HG02938 (cell line): ENCODE measurements at regions not wholly inside any gene's neighbourhood (a gene's known extent, or its start where the extent isn't known, plus 50 kb on each side); places are given as distances from the start of the nearest gene placed in this dataset.
A peak's percentile ranks its signal among the peaks of the same experiment; 100 is the strongest.

ENCODE experiments used
- ATAC-seq: cut with Tn5 transposase; IDR thresholded peaks from one replicate; pipeline ENCODE4 v1.9.1; 2021; ENCODE audit warnings: mild to moderate bottlenecking, moderate library complexity; ENCODE audit not compliant: unreplicated experiment

- ATAC-seq, result no peak
These were observed 100.0 kb upstream of the STX18 start for GRCh38 chr4:4641661-4642495.

DNA sequence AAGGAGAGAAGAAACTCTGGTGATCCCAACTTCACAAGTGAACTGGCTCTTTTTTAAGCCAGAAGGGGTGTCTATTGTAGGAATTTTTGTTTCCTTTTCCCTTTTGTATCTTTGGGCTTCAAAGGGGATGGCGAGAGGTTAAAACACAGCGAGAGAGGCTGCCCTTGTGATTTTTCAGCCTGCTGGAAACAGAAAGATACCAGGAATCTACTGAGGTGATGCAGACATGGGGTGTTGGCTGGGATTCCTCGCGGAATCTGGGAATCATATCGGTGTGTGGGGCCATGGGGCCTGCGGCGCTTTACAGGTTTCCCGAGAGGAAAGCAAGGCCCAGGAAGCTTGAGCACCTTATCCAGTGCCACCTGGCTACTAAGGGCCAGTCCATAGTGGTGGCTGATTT lies 99.4 kb upstream of the STX18 start:
- no peak for ATAC-seq

- no peak for ATAC-seq
These were observed 98.8 kb upstream of the STX18 start for GRCh38 chr4:4640692-4641091.

DNA sequence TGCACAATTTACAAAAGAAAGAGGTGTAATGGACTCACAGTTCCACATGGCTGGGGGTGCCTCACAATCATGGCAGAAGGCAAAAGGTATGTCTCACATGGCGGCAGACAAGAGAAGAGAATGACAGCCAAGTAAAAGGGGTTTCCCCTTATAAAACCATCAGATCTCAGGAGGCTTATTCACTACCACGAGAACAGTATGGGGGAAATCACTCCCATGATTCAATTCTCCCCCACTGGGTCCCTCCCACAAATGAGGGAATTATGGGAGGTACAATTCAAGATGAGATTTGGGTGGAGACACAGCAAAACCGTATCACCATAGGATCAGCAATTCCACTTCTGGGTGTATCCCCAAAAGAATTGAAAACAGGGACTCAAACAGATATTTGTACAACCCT lies 97.5 kb upstream of the STX18 start:
- no peak for ATAC-seq

- ATAC-seq, result no peak
These were observed 95.9 kb upstream of the STX18 start for GRCh38 chr4:4637710-4638109.

- no peak for ATAC-seq
These were observed 91.6 kb upstream of the STX18 start for GRCh38 chr4:4633431-4633830.

- ATAC-seq, result peak; percentile 99
These were observed 89.3 kb upstream of the STX18 start for GRCh38 chr4:4631150-4631549.

DNA sequence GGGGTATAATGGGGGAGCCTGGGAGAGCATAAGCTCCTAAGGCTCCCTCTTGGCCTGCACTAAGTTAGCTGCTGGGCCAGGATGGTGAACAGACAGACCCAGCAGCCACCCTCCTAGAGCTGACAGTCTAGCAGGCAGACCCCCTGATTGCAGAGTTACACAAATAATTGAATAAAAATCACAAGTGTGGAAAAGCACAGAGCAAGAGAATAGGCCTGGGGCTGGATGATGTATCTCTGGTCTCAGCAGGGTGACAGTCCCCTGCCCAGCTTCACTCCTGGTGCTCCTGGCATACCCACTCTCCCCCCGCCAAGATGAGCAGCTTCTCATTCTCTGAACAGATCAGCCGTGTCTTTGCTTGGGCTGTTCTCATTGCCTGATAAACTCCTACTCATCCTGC lies 86.1 kb upstream of the STX18 start:
- no peak for ATAC-seq

DNA sequence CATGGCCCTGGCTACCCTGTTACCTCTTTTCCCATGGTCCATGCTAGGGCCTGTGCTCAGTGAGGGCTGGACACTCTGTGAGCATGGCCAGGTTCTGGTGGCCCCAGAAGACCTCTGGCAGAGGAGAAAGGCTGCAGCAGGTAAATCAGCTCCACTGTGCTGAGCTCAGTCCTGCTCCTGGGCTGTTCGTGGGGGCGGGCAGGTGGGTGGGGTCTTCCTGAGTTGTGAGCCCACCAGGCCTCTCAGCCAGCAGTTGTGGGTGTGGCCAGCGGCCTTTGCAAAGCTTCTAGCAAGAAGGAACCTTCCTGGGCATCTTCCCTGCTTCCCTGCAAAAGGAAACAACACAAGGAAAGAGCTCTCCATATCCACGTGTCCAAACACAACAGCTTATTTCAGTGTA lies 85.3 kb upstream of the STX18 start:
- no peak for ATAC-seq

DNA sequence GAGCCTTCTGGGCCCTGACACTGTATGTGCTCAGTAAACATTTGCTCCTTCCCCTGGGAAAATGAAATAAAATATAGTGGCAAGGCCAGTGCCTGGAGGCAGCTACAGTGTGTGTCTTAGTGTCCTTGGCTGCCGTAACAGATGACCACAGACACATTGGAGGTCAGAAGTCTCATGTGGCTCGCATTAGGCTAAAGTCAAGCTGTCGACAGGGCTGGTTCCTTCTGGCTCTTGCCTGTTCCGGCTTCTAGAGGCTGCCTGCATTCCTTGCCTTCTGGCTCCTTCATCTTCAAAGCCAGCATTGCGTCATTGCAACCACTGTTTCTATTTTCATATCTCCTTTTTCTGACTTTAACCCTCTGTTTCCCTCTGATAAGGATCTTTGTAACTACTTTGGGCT lies 83.6 kb upstream of the STX18 start:
- no peak for ATAC-seq

- no peak for ATAC-seq
These were observed 82.5 kb upstream of the STX18 start for GRCh38 chr4:4624276-4624897.

- no peak for ATAC-seq
These were observed 78.0 kb upstream of the STX18 start for GRCh38 chr4:4619821-4620220.

- no peak for ATAC-seq
These were observed 77.0 kb upstream of the STX18 start for GRCh38 chr4:4618847-4619246.

DNA sequence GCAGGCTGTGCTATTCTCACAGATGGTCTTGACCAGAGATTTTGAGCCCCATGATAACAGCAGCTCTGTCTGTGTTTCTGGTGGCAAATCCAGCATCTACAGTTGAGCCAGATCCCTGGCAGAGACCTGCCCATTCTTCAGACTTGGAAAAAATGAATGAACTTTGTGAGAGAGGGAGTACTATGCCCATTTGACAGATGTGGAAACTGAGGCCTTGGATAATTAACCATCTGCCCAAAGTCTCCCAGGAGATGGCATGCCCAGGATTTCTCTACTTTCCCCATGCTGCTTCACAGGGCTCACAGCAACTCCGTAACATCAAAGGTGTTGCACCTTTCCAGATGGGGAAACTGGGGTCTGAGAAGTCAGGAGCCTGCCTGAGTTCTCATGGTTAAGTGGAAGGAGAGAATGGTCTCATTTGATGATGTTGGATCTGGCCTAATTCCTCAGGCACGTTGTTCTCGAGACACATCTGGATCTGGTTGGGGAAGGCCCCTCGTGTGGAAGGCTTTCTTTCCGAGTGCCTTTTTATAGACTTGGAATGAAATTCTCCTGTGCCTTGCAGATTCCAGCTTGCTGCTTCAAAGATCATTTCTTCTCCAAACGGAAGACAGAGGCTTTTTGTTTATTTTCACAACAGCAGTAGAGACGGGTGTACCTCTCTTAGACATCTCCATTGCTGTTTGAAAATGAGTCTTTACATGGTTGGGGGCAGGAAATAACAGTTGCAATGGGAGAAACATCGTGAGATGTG lies 73.3 kb upstream of the STX18 start:
- no peak for ATAC-seq

DNA sequence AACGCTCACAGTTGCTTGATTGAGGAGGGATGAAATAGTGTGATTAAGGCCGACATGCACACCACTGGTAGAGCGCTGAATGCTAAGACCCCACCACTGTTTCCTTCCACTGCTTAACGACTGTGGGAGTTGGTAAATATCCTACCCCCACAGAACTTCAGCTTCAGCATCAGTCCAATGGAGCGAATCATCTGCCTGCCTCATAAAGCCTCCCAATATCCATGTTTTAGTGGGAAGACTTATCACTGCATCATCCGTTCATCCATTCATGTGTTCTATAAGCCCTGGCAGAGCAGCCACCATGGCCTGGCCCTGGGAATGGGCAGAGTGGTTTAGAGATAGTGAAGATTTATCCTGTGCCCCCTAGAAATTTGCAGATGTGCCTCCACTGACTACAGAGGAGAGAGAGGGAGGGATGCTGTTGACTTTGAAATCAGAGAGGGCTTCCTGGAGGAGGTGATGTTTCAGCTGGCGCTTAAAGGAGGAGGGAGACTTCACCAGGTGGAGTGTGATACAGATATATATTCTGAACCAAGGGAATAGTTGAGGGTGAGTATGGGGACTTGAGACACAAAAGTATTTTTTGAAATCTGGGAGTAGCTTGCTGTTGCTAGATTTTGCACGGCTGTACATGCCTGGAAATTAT lies 71.9 kb upstream of the STX18 start:
- ATAC-seq, result no peak

GRCh38 chr4:4613126-4613465 lies 71.2 kb upstream of the STX18 start:
- ATAC-seq, result no peak

DNA sequence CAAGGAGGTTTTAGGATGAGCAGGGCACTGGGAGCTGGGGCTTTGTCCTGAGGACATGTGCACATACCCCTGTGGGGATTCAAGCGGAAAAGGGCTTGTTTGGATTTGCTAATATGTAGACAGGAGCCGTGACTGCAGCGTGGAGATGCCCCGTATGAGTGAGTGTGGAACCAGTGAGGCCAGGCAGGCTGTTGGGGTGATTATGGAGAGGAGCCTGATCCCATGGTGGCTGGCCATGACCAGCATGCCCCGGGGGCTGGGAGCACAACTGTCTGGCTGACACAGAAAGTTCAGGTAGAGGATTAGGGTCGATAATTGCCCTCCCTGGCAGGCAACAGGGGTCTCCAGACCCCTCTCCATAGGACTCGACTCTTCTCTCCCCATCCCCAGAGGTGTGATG lies 68.8 kb upstream of the STX18 start:
- no peak for ATAC-seq

GRCh38 chr4:4609622-4610334 lies 67.9 kb upstream of the STX18 start:
- no peak for ATAC-seq

DNA sequence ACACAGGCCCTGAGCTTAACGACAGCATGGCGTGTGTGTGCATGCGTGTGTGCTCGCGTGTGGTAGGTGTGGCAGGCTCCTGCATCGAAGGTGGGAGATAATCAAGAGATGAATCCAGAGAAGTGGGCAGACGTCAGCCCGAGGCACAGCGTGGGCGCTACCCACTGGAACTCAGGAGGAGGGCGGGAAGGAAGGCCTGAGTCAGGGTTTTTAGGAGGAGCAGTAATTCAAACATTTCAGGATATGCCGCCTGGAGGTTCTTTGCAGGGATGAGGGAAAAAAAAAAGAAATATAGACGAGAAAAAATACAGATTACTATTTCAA lies 66.3 kb upstream of the STX18 start:
- no peak for ATAC-seq

DNA sequence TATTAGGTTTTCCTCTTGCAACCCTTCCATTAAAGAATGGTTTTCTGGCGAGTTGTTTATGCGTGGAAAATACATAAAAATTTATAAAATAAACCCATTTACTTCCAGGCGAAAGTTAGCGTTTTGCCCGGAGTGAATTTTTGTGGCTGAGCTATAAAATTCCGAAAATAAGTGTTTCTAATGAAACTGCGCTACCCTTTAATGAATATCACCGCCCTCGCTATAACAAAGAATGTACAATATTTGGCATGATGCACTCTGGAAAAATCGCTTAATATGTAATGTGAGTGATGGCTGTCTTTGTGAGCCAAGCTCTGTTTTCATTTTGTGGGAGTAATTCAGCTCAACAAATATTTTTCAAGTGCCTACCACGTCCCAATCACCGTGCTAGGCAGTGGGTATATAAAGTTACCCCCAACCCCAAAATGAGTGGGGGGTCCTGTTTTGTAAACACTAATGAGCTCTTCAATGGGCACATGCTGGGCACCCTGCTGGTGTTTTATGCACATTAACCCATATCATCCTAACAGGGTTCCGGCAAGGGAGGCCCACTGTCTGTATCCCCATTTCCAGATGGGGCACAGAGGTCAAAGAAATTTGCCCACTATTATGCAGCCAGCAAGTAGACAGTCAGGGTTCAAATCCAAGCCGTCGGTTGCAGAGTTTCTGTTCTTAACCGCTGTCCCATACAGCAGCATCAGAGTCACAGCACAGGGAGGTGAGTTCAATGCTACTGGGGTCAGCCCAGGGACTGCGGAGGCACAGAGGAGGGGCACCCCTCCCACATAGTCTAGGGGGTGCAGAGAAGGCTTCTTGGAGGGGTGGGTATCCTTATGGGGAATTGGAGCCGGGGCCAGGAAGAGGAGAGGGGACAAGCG lies 65.7 kb upstream of the STX18 start:
- ATAC-seq, result no peak
